GM12878 (cell line): ENCODE measurements at regions not wholly inside any gene's neighbourhood (a gene's known extent, or its start where the extent isn't known, plus 50 kb on each side); places are given as distances from the start of the nearest gene placed in this dataset. TPM values are rescaled to one million over a fixed set of nuclear protein-coding genes. Genes with fewer than 3 reads are reported as not detected.

Experiments
- microRNA-seq: library from miRNA; unstranded; fragments of <30 nt; microRNA quantifications from one replicate; pipeline ENCODE4, GENCODE V29; 2018
- small RNA-seq: library from RNA; depleted of rRNA; stranded (forward); fragments of <200 nt; gene quantifications from one replicate; pipeline ENCODE3, GENCODE V24; 2014

Small RNA genes lying in the stretch of these regions (microRNA-seq; reads per million reads assigned to microRNA genes)
- gene MIR4433A = not detected
- gene MIR4433B = not detected

Small RNA genes lying in the stretch of these regions (small RNA-seq; reads per million reads assigned to genes)
- gene AC012368.3 = not detected
- not detected for gene MIR4433B
